OCI-LY3 (cell line): ENCODE measurements at regions not wholly inside any gene's neighbourhood (a gene's known extent, or its start where the extent isn't known, plus 50 kb on each side); places are given as distances from the start of the nearest gene placed in this dataset.

Experiments used
- H2AFZ ChIP-seq: fragments of 200-600, 300-600 bp; shearing (Covaris generic); 2 replicates; pipeline ENCODE4 v1.6.0; 2014; ENCODE audit warnings: antibody characterized with exemption, low read depth, low read length
- H3K27ac ChIP-seq: fragments of 200-600, 300-600 bp; sonication (generic); 2 replicates; pipeline ENCODE4 v1.5.1; 2014; ENCODE audit warnings: mild to moderate bottlenecking, low read length, moderate library complexity, mixed read lengths
- H3K27me3 ChIP-seq: fragments of 200-600, 300-600 bp; sonication (generic); 2 replicates; pipeline ENCODE4 v1.6.1; 2014; ENCODE audit warnings: low read depth, low read length, mixed read lengths
- H3K36me3 ChIP-seq: fragments of 200-600, 300-600 bp; sonication (generic); replicated peaks from 2 replicates; pipeline ENCODE3; 2014; ENCODE audit warnings: low read depth, low read length, mixed read lengths
- H3K4me1 ChIP-seq: fragments of 300-600, 200-600 bp; sonication (generic); 2 replicates; pipeline ENCODE4 v1.6.1; 2014; ENCODE audit warnings: low read length, mixed read lengths
- H3K4me2 ChIP-seq: fragments of 200-600, 300-600 bp; sonication (generic); 2 replicates; pipeline ENCODE4 v1.6.1; 2014; ENCODE audit warnings: low read length, mixed read lengths
- H3K4me3 ChIP-seq: fragments of 300-600, 200-600 bp; sonication (generic); 2 replicates; pipeline ENCODE4 v1.5.1; 2014; ENCODE audit warnings: antibody characterized with exemption, mild to moderate bottlenecking, low read length, moderate library complexity
- H3K79me2 ChIP-seq: fragments of 300-600, 200-600 bp; shearing (Covaris generic); 2 replicates; pipeline ENCODE4 v1.6.1; 2014; ENCODE audit warnings: mild to moderate bottlenecking, low read length, mixed read lengths
- H3K9ac ChIP-seq: fragments of 300-600, 200-600 bp; shearing (Covaris generic); 2 replicates; pipeline ENCODE4 v1.6.0; 2014; ENCODE audit warnings: mild to moderate bottlenecking, low read length, moderate library complexity
- H3K9me3 ChIP-seq: fragments of 200-600, 300-600 bp; shearing (Covaris generic); 2 replicates; pipeline ENCODE4 v1.6.1; 2014; ENCODE audit warnings: low read length, mixed read lengths; ENCODE audit not compliant: insufficient read depth
- H4K20me1 ChIP-seq: fragments of 200-600, 300-600 bp; sonication (generic); 2 replicates; pipeline ENCODE4 v1.6.1; 2016; ENCODE audit warnings: low read length, mixed read lengths; ENCODE audit not compliant: insufficient read depth
- CTCF ChIP-seq: fragments of 200-600, 300-600 bp; sonication (generic); IDR thresholded peaks from 2 replicates; pipeline ENCODE4 v1.5.1; 2014; ENCODE audit warnings: antibody characterized with exemption, low read length, low read depth
- EZH2phosphoT487 ChIP-seq: fragments of 200-600 bp; shearing (Covaris generic); IDR thresholded peaks from 2 replicates; pipeline ENCODE4 v1.6.1; 2018; ENCODE audit warnings: antibody characterized with exemption, mixed run types, low read depth

- Histone ChIP-seq H4K20me1 (no peaks in the 10 kb centered on the region), H3K4me3 (no peak overlapping the region), H3K27ac (no peak overlapping the region), H3K27me3 (no peaks in the 10 kb centered on the region), H3K79me2 (no peaks in the 10 kb centered on the region), H3K9me3 (0 out of 2 replicates have a peak, but pooled peaks cover 5% of the 10 kb centered on the region), H3K4me2 (no peak overlapping the region), H2AFZ (peak overlapping the region; percentile 27; the same call in 1 of the 2 replicates), H3K9ac (no peak overlapping the region), H3K36me3 (no peaks in the 10 kb centered on the region), H3K4me1 (peaks cover 12% of the 10 kb centered on the region)
- no peak for TF ChIP-seq EZH2phosphoT487
- TF ChIP-seq CTCF = no peak
Observed at GRCh38 chr6:84498905-84499304, 265.5 kb downstream of the TBX18 start.

- H2AFZ ChIP-seq = no peak overlapping the region
- H3K9ac ChIP-seq = no peak overlapping the region
- no peaks in the 10 kb centered on the region for H3K36me3 ChIP-seq
- H3K27me3 ChIP-seq = no peaks in the 10 kb centered on the region
- no peak for TF ChIP-seq CTCF
- no peak for TF ChIP-seq EZH2phosphoT487
- H3K4me2 ChIP-seq = no peak overlapping the region
- no peak overlapping the region for H3K27ac ChIP-seq
- no peaks in the 10 kb centered on the region for H3K79me2 ChIP-seq
- no peak overlapping the region for H3K4me3 ChIP-seq
- H3K4me1 ChIP-seq = no peaks in the 10 kb centered on the region
- no peaks in the 10 kb centered on the region for H3K9me3 ChIP-seq
- no peaks in the 10 kb centered on the region for H4K20me1 ChIP-seq
Observed at GRCh38 chr6:84492241-84493165, 265.1 kb upstream of the CEP162 start.

- H3K27ac ChIP-seq = no peak overlapping the region
- no peaks in the 10 kb centered on the region for H3K9me3 ChIP-seq
- H3K9ac ChIP-seq = no peak overlapping the region
- no peaks in the 10 kb centered on the region for H3K79me2 ChIP-seq
- TF ChIP-seq CTCF (no peak), EZH2phosphoT487 (no peak)
- no peak overlapping the region for H2AFZ ChIP-seq
- H3K4me3 ChIP-seq = no peak overlapping the region
- H3K36me3 ChIP-seq = no peaks in the 10 kb centered on the region
- no peaks in the 10 kb centered on the region for H3K4me1 ChIP-seq
- no peak overlapping the region for H3K4me2 ChIP-seq
- no peaks in the 10 kb centered on the region for H3K27me3 ChIP-seq
- H4K20me1 ChIP-seq = no peaks in the 10 kb centered on the region
Observed at GRCh38 chr6:84489598-84489997, 262.2 kb upstream of the CEP162 start.

- H2AFZ ChIP-seq = no peak overlapping the region
- no peaks in the 10 kb centered on the region for H3K79me2 ChIP-seq
- no peaks in the 10 kb centered on the region for H4K20me1 ChIP-seq
- H3K9ac ChIP-seq = no peak overlapping the region
- H3K36me3 ChIP-seq = no peaks in the 10 kb centered on the region
- H3K4me1 ChIP-seq = no peaks in the 10 kb centered on the region
- H3K27me3 ChIP-seq = no peaks in the 10 kb centered on the region
- H3K27ac ChIP-seq = no peak overlapping the region
- no peak overlapping the region for H3K4me3 ChIP-seq
- H3K4me2 ChIP-seq = no peak overlapping the region
- TF ChIP-seq CTCF (no peak), EZH2phosphoT487 (no peak)
- no peaks in the 10 kb centered on the region for H3K9me3 ChIP-seq
Observed at GRCh38 chr6:84486526-84486925, 259.1 kb upstream of the CEP162 start.
